ENCODE measurements at regions not wholly inside any gene's neighbourhood (a gene's known extent, or its start where the extent isn't known, plus 50 kb on each side); places are given as distances from the start of the nearest gene placed in this dataset.

DNA sequence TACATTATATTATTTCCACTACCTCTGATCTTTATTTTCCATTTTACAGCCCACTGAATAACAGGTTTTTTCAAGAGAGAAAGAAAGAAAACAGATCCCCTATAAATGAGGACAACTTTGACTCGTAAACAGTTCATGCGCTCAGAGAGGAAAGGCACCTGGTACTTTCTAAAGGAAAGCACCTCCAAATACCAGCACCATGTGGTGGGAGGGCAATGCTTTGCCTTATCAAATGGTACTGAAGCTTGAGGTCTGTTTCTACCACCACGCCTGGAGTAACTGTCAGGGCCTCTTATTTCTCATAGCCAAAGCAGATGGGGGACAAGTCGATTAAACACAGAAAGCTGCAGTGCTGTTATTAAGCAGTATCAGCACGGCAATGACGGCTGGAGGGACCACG lies 510.3 kb upstream of the ZFHX3 start:
- no peak for DNase-seq

DNA sequence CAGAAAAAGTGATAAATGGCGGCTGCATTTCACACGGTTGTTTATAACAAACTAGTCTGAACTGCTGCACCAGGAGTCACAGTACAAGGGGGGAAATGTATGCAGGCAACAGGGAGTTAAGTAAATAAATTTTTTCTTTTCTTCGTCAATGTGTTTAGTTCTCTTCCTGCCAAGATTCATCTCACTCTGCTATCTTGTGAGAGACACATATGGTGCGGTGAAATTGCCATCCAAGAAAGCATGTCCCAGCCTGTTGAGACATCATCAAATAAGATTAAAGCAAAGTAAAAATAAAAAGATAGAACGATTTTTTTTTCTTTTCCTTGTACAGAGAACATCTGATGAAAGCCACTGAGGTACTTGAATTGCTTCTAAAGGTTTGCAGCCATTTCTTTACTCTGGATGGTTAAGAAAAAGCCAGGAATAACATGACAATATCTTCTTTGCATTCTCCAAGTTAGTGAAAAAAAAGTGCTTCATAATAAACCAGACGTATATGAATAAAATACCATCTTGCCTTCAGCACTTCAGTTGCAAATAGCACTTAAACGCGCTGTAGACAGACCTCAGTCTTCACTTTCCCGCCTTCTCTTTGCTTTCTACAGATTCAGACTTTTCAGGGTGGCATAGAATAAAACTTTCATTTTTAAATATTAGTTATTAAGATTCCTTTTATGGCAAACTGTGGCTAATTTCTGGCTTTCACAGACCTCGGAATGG lies 506.2 kb upstream of the ZFHX3 start:
- DNase-seq: no peak

GRCh38 chr16:73549984-73550631 lies 502.2 kb upstream of the ZFHX3 start:
- no peak for DNase-seq

- DNase-seq: no peak
These were observed 499.9 kb upstream of the ZFHX3 start for GRCh38 chr16:73547552-73548403.

DNA sequence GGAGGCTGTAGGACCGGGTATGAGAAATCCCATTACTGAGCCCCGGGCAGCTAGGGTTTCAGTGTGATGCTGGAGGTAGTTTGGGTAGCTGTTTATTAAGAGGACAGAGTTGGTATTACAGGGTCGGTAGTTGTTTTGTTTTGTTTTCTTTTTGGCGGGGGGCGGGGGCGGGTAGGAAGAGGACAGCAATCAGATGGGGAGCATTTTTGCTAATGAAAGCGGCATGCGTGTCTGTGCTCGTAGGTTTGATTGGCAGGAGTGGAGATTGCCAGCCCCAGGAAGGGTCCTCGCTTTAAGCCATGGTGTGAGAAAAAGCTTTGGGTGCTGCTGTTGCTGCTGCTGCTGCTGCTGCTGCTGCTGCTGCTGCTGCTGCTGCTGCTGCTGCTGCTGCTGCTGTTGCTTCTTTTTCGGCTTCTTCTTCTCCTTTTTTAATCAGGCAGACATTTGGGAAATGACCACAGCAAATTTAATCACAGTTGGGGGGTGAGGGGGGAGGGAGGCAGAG lies 498.5 kb upstream of the ZFHX3 start:
- DNase-seq: no peak

DNA sequence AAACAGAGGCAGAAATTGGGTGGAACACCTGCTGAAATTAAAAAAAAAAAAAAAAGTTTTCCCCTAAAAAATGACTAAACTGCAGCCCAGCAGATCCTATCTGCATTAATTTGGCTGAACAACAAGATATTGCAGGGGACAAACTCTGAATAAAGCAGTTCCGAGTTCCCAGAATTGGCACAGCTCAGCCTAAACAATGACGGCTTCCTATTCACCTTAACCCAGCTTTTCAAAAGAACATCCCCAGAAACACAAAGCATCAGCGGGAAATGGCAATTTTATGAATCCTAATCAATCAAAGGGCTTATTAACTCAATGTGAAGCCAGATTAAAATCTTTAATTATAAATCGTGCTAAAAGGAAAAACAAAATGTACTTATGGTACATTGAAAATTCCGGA lies 497.8 kb upstream of the ZFHX3 start:
- DNase-seq: no peak

DNA sequence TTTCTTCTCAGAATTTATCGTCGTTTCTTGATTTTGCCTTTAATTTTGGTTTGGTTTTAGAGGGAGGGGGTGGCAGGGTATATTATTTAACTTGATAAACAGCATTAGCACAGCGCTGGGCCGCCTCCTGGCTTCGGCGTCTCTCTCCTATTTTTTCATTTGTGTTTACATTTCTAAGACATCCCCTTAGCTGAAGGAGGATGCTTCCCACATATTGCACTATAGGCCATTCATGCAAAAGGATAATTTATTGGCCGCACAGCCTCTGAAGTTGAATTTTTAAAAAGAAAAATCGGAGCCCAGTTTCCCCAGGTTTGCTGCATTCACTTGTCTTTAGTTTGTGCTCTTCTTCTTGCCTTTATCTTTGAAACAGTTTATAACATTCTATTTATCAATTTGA lies 497.4 kb upstream of the ZFHX3 start:
- DNase-seq: no peak

- DNase-seq: no peak
These were observed 496.9 kb upstream of the ZFHX3 start for GRCh38 chr16:73544826-73545225.

GRCh38 chr16:73543970-73544599 lies 496.2 kb upstream of the ZFHX3 start:
- no peak for DNase-seq

GRCh38 chr16:73543331-73543969 lies 495.5 kb upstream of the ZFHX3 start:
- DNase-seq: no peak

DNA sequence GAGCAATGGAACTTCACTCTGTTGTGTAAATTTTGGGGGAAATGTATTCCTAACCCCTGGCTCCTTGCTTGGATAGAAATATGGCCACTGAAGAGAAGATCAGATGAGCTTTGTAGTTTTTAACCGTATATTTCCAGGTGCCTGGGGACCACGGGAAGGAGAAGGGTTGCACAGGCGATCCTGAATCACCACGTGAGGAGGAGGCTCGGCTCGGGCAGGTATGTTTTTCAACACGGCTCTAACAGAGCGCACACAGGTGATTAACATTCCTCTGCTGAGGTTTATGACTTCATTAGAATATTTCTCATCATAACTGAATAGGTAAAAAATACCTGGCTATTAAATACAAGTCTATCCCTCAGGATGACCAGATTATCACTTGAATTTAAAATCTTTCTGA lies 495.0 kb upstream of the ZFHX3 start:
- DNase-seq: no peak

DNA sequence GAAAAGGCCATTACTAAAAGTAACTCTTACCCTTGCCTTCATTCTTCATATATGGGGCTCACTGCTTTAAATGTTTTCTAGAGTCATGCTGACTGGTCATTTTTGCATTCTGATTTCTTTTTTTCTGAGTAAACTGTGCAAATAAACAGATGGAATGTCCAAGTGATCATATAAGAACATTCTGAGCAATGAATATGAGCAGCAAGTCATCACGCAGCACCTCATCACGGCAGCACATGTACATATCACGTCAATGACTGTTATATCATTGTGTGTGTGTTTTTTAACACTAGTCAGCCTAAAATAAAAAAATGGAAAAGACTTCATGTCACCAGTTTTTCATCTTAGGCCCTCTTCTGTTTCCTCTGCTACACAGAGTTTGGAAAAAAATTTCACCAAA lies 490.0 kb upstream of the ZFHX3 start:
- no peak for DNase-seq

GRCh38 chr16:73536931-73537330 lies 489.0 kb upstream of the ZFHX3 start:
- no peak for DNase-seq

- no peak for DNase-seq
These were observed 483.1 kb upstream of the ZFHX3 start for GRCh38 chr16:73531021-73531420.

DNA sequence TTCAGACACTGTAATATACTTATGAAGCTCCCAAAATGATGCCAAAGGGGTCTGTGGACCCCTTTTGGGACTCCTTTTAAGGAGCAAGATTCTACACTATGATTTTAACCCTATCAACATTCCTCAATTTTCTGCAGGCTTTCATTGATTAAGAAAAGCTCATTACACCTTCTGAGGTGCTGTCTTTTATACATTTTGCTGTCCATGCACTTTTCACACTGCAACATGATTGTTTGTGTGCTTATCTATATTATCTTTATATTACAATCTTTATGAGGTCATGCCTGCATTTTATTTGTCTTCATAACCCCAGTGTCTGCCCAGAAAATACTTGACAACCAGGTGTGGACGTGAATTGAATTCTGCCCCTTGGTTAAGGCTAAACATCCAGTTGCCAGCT lies 482.6 kb upstream of the ZFHX3 start:
- no peak for DNase-seq

DNA sequence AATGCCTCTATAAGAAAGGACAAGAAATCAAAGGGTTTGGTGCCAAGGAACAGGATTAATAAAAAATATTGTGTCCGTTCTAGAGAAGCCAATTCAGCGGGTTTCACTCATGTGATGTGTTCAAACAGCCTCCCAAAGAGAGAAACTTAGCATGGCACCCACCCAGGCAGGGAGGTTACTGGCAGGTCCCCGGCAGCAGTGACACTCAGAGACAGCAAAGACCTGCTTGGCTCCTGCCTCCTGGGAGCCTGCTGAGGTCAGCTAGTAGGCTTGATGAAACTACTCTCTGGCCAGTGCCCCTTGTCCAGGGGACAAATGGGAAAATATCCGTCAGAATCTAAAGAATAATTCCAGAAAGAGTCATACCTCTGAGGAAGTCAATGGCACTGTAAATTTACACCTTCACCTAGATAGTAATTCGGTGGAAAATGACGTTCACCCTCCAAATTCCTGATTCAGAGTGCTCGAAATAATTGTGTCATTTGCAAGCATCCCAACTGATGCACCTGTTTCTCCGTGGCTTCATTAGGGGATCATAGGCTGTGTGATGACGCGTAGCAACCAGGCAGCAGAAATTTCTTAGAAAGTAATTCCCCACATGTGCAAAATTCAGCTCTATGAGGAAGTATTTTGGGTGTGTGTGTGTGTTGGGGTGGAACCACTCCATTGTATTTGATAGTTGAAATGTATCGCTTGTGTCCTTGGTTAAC lies 481.5 kb upstream of the ZFHX3 start:
- DNase-seq: no peak

DNA sequence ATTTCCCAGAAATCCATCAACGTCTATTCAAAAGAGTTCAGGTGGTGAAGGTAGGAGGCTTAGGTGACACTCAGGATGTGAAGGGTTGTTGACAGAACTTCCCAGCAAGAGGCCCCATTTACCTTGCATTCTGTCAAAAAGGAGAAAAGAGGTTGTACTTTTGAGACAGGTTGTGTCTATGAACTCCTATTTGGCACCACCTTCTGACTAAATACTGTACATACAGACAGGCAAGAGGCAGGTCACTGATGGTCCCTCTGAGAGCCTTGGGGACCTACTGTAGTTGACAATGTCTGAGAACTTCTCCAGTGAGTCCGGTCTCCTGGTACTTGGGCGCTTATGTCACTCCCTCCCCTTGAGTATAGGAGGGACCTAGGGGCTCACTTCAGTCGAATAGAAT lies 479.3 kb upstream of the ZFHX3 start:
- DNase-seq: no peak

DNA sequence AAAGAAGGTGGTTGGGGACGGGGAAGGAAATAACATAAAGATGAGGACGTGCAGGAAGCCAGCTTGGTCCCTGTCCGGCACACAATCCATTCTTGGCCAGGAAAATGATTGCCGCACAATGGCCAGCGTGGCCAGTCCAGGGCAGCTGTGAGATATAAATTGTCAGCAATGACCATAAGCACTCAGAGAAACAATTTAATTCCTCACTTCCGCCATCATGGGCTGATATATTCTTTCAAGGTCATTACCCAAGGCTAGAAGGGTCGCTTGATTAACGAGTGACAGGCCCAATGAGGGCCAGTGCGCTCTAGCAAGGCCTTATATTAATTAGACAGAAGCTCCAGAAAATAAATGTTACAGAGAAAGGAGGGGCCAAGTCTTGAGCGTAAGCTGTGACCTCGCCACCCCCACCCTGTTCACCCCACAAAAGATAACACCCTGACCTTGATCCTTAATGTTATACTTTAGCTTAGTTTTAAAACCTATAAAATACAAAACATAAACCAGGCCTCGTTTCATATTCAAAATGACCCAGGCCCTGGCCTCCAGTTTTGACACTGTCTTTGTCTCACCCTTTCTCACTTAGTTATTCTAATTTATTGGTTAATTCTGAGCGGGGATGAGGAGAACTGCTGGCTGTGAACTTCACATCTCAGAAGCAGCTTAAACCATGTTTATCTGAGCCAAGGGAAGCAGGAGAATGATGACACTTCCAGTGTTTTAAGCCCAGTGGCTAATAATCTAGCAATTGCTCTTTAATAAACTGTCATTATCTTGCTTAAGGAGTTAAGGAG lies 478.3 kb upstream of the ZFHX3 start:
- no peak for DNase-seq

- no peak for DNase-seq
These were observed 475.3 kb upstream of the ZFHX3 start for GRCh38 chr16:73523209-73523608.

DNA sequence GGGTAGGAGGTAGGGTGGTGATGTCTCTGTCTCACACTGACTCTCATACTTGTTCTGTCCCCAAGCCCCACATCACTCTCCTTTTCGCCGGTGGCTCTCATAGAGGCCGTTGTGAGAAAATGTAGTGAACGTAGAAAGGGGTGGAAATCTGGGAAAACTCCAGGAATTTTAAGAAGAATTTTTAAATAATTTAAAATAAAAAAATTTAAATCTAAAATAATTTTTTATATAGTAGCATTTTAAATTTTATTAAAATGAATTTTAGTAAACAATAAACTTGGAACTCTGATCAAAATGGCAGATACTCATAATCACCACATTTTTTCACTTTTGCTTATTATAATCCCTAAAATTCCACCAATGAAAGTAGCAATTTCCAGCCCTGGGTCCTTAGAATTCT lies 473.6 kb upstream of the ZFHX3 start:
- DNase-seq: no peak

DNA sequence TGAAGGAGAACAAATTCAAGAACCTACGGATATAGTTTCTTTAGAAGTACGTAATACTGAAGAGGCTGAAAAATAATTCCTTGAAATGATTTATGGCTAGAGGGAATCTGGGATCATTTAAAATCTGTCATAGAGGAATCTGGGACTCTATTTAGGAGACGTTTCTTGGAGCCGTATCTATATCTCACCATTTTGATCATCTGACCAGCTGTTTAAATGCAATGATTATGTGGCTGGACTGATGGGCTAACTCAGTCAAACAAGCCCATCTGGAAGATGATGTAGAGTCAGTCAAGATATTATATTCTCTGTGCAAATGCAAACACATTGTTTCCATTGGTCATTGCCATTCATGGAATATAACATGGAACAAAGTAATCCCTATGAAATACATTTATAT lies 467.7 kb upstream of the ZFHX3 start:
- no peak for DNase-seq

All from inflammatory macrophage treated with lipopolysaccharide for 1 hour (primary cell).